ENCODE measurements at regions not wholly inside any gene's neighbourhood (a gene's known extent, or its start where the extent isn't known, plus 50 kb on each side); places are given as distances from the start of the nearest gene placed in this dataset.
A peak's percentile ranks its signal among the peaks of the same experiment; 100 is the strongest.

DNA sequence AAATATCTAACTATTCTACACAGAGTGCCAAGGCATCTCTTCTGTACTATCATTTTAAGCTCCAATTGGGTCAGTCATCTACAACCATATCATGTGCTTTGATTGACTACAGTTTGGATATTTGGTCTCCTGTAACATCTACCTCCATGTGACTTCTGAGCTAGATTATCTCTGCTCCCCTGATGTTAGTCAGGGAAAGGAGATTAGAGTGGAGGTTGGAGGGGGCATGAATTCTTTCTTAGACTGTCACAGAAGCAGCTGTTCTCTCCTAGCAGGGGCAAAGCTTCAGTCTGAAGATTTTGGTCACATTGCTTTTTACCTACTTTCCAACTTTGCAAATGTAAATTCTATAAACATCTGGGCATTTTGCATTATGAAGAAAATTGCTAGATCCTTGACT, 62.6 kb upstream of the C4orf54 start:
- ATAC-seq: no peak
- intact Hi-C loops (cut with DNase I): no loop called here
- DNase-seq: no peak
- Histone ChIP-seq H3K4me1 (peaks cover 0 to 26% (median 4%) of the 10 kb centered on the region in 4 donors), H3K27me3 (no peaks in the 10 kb centered on the region), H3K4me3 (no peak overlapping the region), H3K36me3 (no peaks in the 10 kb centered on the region), H3K9me3 (no peaks in the 10 kb centered on the region), H3K27ac (no peak overlapping the region)
- TF ChIP-seq, protein P1, sequence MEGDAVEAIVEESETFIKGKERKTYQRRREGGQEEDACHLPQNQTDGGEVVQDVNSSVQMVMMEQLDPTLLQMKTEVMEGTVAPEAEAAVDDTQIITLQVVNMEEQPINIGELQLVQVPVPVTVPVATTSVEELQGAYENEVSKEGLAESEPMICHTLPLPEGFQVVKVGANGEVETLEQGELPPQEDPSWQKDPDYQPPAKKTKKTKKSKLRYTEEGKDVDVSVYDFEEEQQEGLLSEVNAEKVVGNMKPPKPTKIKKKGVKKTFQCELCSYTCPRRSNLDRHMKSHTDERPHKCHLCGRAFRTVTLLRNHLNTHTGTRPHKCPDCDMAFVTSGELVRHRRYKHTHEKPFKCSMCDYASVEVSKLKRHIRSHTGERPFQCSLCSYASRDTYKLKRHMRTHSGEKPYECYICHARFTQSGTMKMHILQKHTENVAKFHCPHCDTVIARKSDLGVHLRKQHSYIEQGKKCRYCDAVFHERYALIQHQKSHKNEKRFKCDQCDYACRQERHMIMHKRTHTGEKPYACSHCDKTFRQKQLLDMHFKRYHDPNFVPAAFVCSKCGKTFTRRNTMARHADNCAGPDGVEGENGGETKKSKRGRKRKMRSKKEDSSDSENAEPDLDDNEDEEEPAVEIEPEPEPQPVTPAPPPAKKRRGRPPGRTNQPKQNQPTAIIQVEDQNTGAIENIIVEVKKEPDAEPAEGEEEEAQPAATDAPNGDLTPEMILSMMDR (IDR thresholded peaks at IDR 0.05): no peak
- TF ChIP-seq POLR2A (IDR thresholded peaks at IDR 0.05): no peak

DNA sequence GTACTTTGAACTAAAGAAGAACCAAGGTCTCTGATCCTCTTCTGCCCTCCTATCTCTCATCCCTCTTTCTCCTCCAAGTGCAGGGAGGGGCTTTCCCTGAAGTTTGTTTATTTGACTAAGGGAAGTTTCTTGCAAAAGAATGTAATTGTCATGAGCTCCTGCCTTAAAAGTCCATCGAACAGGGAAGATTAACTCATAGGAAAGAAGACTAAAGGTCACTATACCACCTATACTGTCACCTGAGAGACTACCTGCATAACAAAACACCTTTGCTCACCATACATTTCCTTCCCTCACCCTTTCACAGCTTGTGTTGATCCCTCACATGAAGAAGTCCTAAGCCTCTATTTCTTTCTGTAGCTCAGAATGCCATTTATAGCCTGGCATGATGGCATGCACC, 59.4 kb upstream of the C4orf54 start:
- Histone ChIP-seq H3K36me3 (no peaks in the 10 kb centered on the region), H3K4me3 (no peak overlapping the region), H3K27me3 (no peaks in the 10 kb centered on the region), H3K27ac (no peak overlapping the region), H3K4me1 (peaks cover 0 to under 1% (median 0%) of the 10 kb centered on the region in 4 donors), H3K9me3 (no peaks in the 10 kb centered on the region)
- TF ChIP-seq, protein P1 (IDR thresholded peaks at IDR 0.05): no peak
- no peak for ATAC-seq
- DNase-seq: no peak
- 24% methylated on average over 1 of the region's 1 CpG for WGBS (ENCODE audit: insufficient coverage, low coverage, low lambda C conversion rate, missing lambda C conversion rate)
- intact Hi-C loops (cut with DNase I): no loop called here

DNA sequence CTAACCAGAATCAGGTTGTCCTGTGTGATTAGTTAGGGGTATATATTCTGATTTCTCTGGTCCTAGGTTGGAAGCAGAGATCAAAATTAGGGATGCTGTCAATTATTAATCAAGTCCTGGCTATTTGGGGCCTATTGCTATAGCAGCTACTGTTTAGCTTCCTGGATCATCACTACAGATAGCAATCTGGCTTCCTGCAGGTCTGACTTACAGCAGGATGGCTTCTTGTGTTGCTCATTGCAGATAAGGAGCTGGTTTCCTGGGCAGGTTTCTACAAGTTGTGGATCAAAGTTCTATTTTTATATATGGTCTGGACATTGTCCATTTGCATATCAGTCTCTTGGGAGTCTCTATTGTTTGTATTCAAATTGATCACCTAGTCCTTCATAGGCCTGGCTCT, 57.7 kb upstream of the C4orf54 start:
- Histone ChIP-seq H3K4me1 (no peaks in the 10 kb centered on the region), H3K4me3 (no peak overlapping the region), H3K27me3 (no peaks in the 10 kb centered on the region), H3K36me3 (no peaks in the 10 kb centered on the region), H3K27ac (no peak overlapping the region), H3K9me3 (no peaks in the 10 kb centered on the region)
- TF ChIP-seq POLR2A (IDR thresholded peaks at IDR 0.05): no peak
- TF ChIP-seq, protein P1 (IDR thresholded peaks at IDR 0.05): no peak
- intact Hi-C loops (cut with DNase I): no loop called here
- ATAC-seq (peak in 3 of 4 donors; percentile 35 to 49 (median 46)), DNase-seq (no peak)

DNA sequence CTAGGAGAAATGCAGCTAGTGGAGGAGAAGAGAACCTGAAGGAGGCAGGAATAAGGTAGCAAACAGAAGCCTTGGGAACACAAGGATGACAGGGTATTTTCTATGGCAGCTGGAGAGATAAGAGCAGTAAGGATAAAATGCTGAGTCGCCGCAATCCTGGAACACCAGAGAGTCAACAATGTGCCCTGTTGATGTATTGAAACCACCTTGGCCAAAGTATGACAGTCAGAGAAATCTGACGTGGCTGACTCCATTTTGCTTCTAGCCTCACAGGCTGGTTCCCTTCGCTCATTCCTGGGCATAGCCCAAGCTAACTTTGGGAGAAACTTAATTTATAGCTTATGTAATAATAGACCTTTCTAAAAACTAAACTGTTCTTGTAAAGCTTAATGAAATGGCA, 56.6 kb upstream of the C4orf54 start:
- Histone ChIP-seq H3K36me3 (no peaks in the 10 kb centered on the region), H3K9me3 (peaks cover 0 to 2% (median 0%) of the 10 kb centered on the region in 4 donors), H3K27ac (no peak overlapping the region), H3K4me3 (no peak overlapping the region), H3K27me3 (no peaks in the 10 kb centered on the region), H3K4me1 (peaks cover 0 to 3% (median 0%) of the 10 kb centered on the region in 4 donors)
- WGBS (ENCODE audit: insufficient coverage, low coverage, low lambda C conversion rate, missing lambda C conversion rate): 70% methylated on average over 2 of the region's 4 CpGs
- ATAC-seq (no peak), DNase-seq (no peak)
- intact Hi-C loops (cut with DNase I): no loop called here
- TF ChIP-seq, protein P1 (IDR thresholded peaks at IDR 0.05): no peak
- no peak for TF ChIP-seq POLR2A (IDR thresholded peaks at IDR 0.05)

DNA sequence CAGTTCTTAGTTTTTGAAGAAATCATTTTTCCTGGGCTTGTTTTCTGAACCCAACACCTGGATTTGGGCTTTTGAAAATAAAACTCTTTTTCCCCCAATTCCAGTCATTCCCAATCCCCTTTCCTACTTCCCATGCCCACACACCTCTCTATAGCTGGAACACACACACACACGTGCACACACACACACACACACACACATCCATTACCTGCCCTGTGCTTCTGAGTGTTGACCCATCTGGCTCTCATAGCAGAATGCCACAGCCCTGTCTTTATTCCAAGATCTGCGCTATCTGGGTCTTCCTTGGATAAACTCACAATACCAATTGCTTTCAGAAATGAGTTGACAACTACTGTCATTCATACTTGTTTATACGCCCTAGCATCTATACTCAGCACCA, 54.9 kb upstream of the C4orf54 start:
- DNase-seq: no peak
- H3K4me3 ChIP-seq: no peak overlapping the region
- H3K9me3 ChIP-seq: peaks cover 0 to 2% (median 0%) of the 10 kb centered on the region in 4 donors
- WGBS (ENCODE audit: insufficient coverage, low coverage, low lambda C conversion rate, missing lambda C conversion rate): 78% methylated on average over 3 of the region's 3 CpGs
- intact Hi-C loops (cut with DNase I): no loop called here
- H3K4me1 ChIP-seq: peaks cover 0 to 3% (median 0%) of the 10 kb centered on the region in 4 donors
- TF ChIP-seq POLR2A (IDR thresholded peaks at IDR 0.05): no peak
- TF ChIP-seq, protein P1 (IDR thresholded peaks at IDR 0.05): no peak
- no peak for ATAC-seq
- H3K36me3 ChIP-seq: no peaks in the 10 kb centered on the region
- no peak overlapping the region for H3K27ac ChIP-seq
- no peaks in the 10 kb centered on the region for H3K27me3 ChIP-seq

Measured in right lobe of liver (tissue), 6 donors.